ENCODE measurements at regions not wholly inside any gene's neighbourhood (a gene's known extent, or its start where the extent isn't known, plus 50 kb on each side); places are given as distances from the start of the nearest gene placed in this dataset.

DNA sequence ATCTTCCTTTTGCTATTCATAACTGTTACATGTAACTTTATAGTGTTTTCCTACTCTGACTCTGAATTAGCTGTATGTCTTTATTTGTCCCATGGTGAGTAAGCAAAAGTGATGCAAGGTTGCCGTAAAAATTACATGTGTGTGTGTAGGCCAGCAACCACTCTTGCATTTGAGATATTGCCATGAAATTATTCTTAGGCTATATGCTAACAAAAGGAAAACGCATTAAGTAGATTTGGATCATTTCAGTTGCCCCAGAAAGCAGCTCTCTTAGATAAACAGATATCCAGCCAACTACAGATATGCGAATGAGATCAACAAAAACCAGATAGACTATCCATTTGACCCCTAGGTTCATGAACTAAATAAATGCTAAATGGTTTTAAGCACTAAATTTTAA is 73.6 kb downstream of the CYLC2 start:
- H3K4me3 ChIP-seq (ENCODE audit: low read depth, poor library complexity, severe bottlenecking), result no peak overlapping the region
- no peak for DNase-seq (ENCODE audit: low spot score in 2 of 2)
- intact Hi-C loops (cut with DNase I; ENCODE audit: low total_unique reads), result no loop called here
- WGBS, 2 donors, result 75 to 85% methylated on average over 3 of the region's 3 CpGs
- TF ChIP-seq, protein P1, sequence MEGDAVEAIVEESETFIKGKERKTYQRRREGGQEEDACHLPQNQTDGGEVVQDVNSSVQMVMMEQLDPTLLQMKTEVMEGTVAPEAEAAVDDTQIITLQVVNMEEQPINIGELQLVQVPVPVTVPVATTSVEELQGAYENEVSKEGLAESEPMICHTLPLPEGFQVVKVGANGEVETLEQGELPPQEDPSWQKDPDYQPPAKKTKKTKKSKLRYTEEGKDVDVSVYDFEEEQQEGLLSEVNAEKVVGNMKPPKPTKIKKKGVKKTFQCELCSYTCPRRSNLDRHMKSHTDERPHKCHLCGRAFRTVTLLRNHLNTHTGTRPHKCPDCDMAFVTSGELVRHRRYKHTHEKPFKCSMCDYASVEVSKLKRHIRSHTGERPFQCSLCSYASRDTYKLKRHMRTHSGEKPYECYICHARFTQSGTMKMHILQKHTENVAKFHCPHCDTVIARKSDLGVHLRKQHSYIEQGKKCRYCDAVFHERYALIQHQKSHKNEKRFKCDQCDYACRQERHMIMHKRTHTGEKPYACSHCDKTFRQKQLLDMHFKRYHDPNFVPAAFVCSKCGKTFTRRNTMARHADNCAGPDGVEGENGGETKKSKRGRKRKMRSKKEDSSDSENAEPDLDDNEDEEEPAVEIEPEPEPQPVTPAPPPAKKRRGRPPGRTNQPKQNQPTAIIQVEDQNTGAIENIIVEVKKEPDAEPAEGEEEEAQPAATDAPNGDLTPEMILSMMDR (IDR thresholded peaks at IDR 0.05), result no peak
- TF ChIP-seq POLR2A (IDR thresholded peaks at IDR 0.05), result no peak

DNA sequence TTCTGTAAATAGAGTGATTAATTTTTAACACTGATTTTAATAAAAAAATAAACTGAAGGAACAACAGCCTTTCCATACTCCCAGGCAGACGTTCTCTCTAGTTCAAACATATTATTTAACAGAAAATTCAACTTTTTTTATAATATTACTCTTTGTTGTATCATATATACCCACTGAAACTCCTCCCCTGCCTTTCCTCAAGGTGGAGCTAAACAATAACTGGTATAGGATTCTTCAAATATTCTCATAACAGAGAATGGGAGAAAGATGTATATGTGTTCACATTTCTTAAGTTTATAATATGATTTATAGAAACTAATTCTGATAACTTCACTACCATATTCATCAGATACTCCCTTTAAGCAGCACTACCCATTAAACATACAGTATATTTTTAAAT is 83.4 kb downstream of the CYLC2 start:
- no peak for DNase-seq (ENCODE audit: low spot score in 2 of 2)
- TF ChIP-seq POLR2A (IDR thresholded peaks at IDR 0.05), result no peak
- TF ChIP-seq, protein P1 (IDR thresholded peaks at IDR 0.05), result no peak
- WGBS, 2 donors, result 44 to 47% methylated on average over 1 of the region's 1 CpG
- H3K4me3 ChIP-seq (ENCODE audit: low read depth, poor library complexity, severe bottlenecking), result no peak overlapping the region
- intact Hi-C loops (cut with DNase I; ENCODE audit: low total_unique reads), result no loop called here

DNA sequence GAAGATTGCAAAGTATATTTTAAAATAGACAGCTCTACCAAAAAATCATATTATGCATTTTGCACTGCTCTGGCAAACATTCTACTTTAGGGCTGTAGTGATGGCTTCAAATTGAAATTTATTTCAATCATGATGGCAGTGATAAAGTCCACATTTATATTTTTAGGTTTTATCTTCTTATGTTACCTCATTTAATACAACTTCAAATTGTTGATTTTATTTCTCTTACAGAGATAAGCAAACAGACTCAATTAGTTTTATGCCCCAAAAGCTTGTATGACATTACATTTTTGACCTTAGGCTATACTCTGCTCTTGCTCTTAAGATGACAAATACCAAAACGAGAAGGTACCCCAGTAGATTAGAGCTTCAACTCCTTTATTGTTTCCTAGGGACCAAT is 87.4 kb downstream of the CYLC2 start:
- WGBS, 2 donors, result 31 to 46% methylated on average over 1 of the region's 1 CpG
- no peak overlapping the region for H3K4me3 ChIP-seq (ENCODE audit: low read depth, poor library complexity, severe bottlenecking)
- TF ChIP-seq, protein P1 (IDR thresholded peaks at IDR 0.05), result no peak
- TF ChIP-seq POLR2A (IDR thresholded peaks at IDR 0.05), result no peak
- intact Hi-C loops (cut with DNase I; ENCODE audit: low total_unique reads), result no loop called here
- DNase-seq (ENCODE audit: low spot score in 2 of 2), result no peak

DNA sequence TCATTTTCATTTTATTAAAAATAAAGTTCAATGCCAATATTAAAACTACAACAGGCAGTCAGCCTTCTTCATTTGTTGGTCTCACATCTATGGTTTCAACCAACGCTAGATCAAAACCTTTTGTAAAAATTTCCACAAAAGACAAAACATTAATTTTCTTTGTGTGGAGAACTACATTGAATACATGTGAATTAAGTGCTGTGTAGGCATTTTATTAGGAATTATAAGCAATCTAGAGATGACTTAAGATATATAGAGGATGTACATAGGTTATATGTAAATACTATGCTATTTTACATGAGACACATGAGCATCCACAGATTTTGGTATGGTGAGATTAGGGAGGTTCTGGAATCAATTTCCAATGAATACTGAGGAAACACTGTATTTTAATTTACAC is 94.2 kb downstream of the CYLC2 start:
- TF ChIP-seq, protein P1 (IDR thresholded peaks at IDR 0.05), result no peak
- TF ChIP-seq POLR2A (IDR thresholded peaks at IDR 0.05), result no peak
- intact Hi-C loops (cut with DNase I; ENCODE audit: low total_unique reads), result no loop called here
- H3K4me3 ChIP-seq (ENCODE audit: low read depth, poor library complexity, severe bottlenecking), result no peak overlapping the region
- DNase-seq (ENCODE audit: low spot score in 2 of 2), result no peak
- 92 to 98% methylated on average over 1 of the region's 1 CpG for WGBS, 2 donors

DNA sequence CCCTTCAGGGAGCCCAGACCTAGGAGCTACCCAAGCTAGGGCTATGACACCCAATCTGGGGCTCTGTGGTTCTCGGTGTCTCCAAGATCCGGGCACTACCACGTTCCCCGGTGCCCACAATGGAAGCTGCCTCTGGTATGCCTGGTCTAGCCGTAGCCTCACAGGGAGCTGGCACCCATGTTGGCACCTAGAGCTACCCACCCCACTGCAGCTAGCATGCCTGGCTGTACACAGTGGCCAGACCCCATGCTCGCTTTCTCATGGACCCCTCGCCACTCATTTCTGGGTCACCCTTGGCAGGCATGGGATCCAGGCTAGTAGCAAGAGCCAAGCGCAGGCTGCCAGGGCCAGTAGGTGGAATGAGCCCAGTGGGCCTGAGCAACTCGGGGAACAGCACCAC is 109.0 kb downstream of the CYLC2 start:
- DNase-seq (ENCODE audit: low spot score in 2 of 2), result no peak
- no peak for TF ChIP-seq POLR2A (IDR thresholded peaks at IDR 0.05)
- TF ChIP-seq, protein P1 (IDR thresholded peaks at IDR 0.05), result no peak
- WGBS, 2 donors, result 86 to 91% methylated on average over 9 of the region's 9 CpGs
- no peak overlapping the region for H3K4me3 ChIP-seq (ENCODE audit: low read depth, poor library complexity, severe bottlenecking)
- intact Hi-C loops (cut with DNase I; ENCODE audit: low total_unique reads), result no loop called here

DNA sequence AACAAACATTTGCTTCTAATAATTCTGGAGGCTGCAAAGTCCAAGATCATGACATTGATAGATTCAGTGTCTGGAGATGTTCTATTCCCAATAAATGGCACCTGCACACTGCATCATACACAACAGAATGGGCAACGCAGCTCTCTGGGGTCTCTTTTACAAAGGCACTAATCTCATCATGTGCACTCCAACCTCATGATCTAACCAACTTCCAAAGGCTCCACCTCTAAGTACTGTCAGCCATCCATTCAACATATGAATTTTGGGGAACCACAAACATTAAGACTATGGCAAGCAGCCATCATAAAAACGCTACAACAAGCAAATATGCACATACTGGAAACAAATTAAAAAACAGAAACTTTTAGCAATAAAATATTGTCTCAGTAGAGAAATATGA is 121.1 kb downstream of the CYLC2 start:
- WGBS, 2 donors, result 60 to 74% methylated on average over 2 of the region's 2 CpGs
- TF ChIP-seq POLR2A (IDR thresholded peaks at IDR 0.05), result no peak
- TF ChIP-seq, protein P1 (IDR thresholded peaks at IDR 0.05), result no peak
- intact Hi-C loops (cut with DNase I; ENCODE audit: low total_unique reads), result no loop called here
- no peak for DNase-seq (ENCODE audit: low spot score in 2 of 2)
- no peak overlapping the region for H3K4me3 ChIP-seq (ENCODE audit: low read depth, poor library complexity, severe bottlenecking)

Data from lower leg skin (tissue), 4 donors.